Skeletal muscle satellite cell (primary cell): ENCODE measurements at regions not wholly inside any gene's neighbourhood (a gene's known extent, or its start where the extent isn't known, plus 50 kb on each side); places are given as distances from the start of the nearest gene placed in this dataset.

ENCODE experiments used
- H3K27me3 ChIP-seq: 2 replicates; pipeline ENCODE4 v1.7.0; 2013; ENCODE audit warnings: low read length; ENCODE audit not compliant: control insufficient read depth, insufficient read depth
- H3K36me3 ChIP-seq: 2 replicates; pipeline ENCODE4 v1.7.0; 2013; ENCODE audit warnings: mild to moderate bottlenecking, control low read depth, low read length; ENCODE audit not compliant: insufficient read depth
- H3K4me1 ChIP-seq: 2 replicates; pipeline ENCODE4 v1.7.0; 2013; ENCODE audit warnings: low read length; ENCODE audit not compliant: control insufficient read depth, insufficient read depth
- H3K4me2 ChIP-seq: 2 replicates; pipeline ENCODE4 v1.7.0; 2013; ENCODE audit warnings: mild to moderate bottlenecking, low read length
- H3K4me3 ChIP-seq: 2 replicates; pipeline ENCODE4 v1.7.0; 2013; ENCODE audit warnings: low read length
- H3K9ac ChIP-seq: 2 replicates; pipeline ENCODE4 v1.7.0; 2013; ENCODE audit warnings: mild to moderate bottlenecking, low read depth, low read length, moderate library complexity
- H3K9me3 ChIP-seq: replicated peaks from 2 replicates; pipeline ENCODE4 v1.7.0; 2013; ENCODE audit warnings: mild to moderate bottlenecking, control low read depth, low read length

GRCh38 chr18:2070631-2071030 is 500.7 kb downstream of the METTL4 start:
- Histone ChIP-seq H3K4me2 (no peak overlapping the region), H3K9ac (no peak overlapping the region), H3K27me3 (no peaks in the 10 kb centered on the region), H3K36me3 (no peaks in the 10 kb centered on the region), H3K4me1 (no peaks in the 10 kb centered on the region), H3K9me3 (no peaks in the 10 kb centered on the region), H3K4me3 (no peak overlapping the region)

GRCh38 chr18:2075499-2075898 is 495.8 kb downstream of the METTL4 start:
- Histone ChIP-seq H3K36me3 (no peaks in the 10 kb centered on the region), H3K4me2 (no peak overlapping the region), H3K4me3 (no peak overlapping the region), H3K27me3 (no peaks in the 10 kb centered on the region), H3K9me3 (no peaks in the 10 kb centered on the region), H3K9ac (no peak overlapping the region), H3K4me1 (no peaks in the 10 kb centered on the region)

GRCh38 chr18:2082676-2083075 is 488.6 kb downstream of the METTL4 start:
- H3K9ac ChIP-seq, result no peak overlapping the region
- H3K4me3 ChIP-seq, result no peak overlapping the region
- H3K4me2 ChIP-seq, result no peak overlapping the region

DNA sequence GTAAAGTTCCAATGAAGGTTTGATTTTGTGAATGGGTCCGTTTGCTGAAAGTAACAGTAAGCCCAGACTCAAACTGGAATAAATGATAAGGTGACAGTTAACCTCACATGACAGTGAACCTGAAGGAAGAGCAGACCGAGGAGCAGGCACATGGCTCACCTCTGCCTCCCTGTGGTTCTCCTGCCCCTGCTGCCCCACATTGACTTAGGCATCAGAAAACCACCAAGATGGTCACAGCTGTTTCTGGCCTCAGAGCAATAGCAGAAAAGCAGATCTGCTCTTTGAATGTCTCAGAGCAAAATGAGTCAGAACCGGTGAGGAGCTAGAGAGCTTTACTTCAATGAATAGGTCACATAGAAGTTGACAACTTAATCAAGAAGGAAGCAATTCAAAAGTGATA is 487.6 kb downstream of the METTL4 start:
- peaks cover 3% of the 10 kb centered on the region for H3K9me3 ChIP-seq
- no peak overlapping the region for H3K9ac ChIP-seq
- H3K4me2 ChIP-seq, result no peak overlapping the region
- H3K4me3 ChIP-seq, result no peak overlapping the region
- no peaks in the 10 kb centered on the region for H3K27me3 ChIP-seq
- no peaks in the 10 kb centered on the region for H3K36me3 ChIP-seq
- H3K4me1 ChIP-seq, result no peaks in the 10 kb centered on the region

More at GRCh38 chr18:2082676-2083075, 488.6 kb downstream of the METTL4 start:
- Histone ChIP-seq H3K36me3 (no peaks in the 10 kb centered on the region), H3K27me3 (no peaks in the 10 kb centered on the region), H3K4me1 (no peaks in the 10 kb centered on the region), H3K9me3 (peaks cover 3% of the 10 kb centered on the region)

- no peaks in the 10 kb centered on the region for H3K27me3 ChIP-seq
- no peak overlapping the region for H3K9ac ChIP-seq
- no peaks in the 10 kb centered on the region for H3K4me1 ChIP-seq
- H3K9me3 ChIP-seq, result peaks cover 3% of the 10 kb centered on the region
- no peak overlapping the region for H3K4me3 ChIP-seq
- H3K36me3 ChIP-seq, result no peaks in the 10 kb centered on the region
- no peak overlapping the region for H3K4me2 ChIP-seq
Measured at GRCh38 chr18:2086439-2086838, 484.9 kb downstream of the METTL4 start.

- no peak overlapping the region for H3K9ac ChIP-seq
- H3K27me3 ChIP-seq, result no peaks in the 10 kb centered on the region
- H3K4me1 ChIP-seq, result no peaks in the 10 kb centered on the region
- peaks cover 3% of the 10 kb centered on the region for H3K9me3 ChIP-seq
- H3K36me3 ChIP-seq, result no peaks in the 10 kb centered on the region
- H3K4me3 ChIP-seq, result no peak overlapping the region
- H3K4me2 ChIP-seq, result no peak overlapping the region
Measured at GRCh38 chr18:2087877-2088673, 483.2 kb downstream of the METTL4 start.

DNA sequence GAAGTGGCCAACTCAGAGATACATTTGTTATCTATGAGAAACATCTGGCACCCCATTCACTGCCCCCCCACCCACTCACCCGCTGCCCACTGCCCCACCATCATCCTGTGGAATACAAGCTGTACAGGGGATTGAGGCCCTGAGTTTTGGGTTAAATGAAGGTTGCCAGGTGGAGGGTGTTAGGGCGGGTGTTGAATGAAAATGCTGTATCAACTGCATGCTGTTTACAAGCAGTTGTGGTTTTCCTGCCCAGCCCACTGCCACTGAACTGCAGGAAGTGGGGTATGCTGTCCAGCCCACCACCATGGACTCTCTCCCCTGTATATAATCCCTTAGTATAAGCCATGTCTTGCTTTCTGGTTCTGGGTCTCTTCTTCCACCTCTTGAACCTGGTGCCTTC is 481.9 kb downstream of the METTL4 start:
- Histone ChIP-seq H3K27me3 (no peaks in the 10 kb centered on the region), H3K4me3 (no peak overlapping the region), H3K4me1 (no peaks in the 10 kb centered on the region), H3K9me3 (no peaks in the 10 kb centered on the region), H3K4me2 (no peak overlapping the region), H3K36me3 (no peaks in the 10 kb centered on the region), H3K9ac (no peak overlapping the region)

DNA sequence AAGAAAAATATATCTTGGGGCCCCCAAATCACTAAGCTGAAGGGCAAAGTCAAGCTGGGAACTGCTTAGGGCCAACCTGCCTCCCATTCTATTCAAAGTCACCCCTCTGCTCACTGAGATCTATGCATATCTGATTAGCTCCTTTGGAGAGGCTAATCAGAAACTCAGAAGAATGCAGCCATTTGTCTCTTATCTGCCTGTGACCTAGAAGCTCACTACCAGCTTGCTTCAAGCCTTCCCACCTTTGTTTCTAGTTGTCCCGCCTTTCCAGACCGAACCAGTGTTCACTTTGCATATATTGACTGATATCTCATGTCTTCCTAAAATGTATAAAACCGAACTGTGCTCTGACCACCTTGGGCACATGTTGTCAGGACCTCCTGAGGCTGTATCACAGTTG is 479.4 kb downstream of the METTL4 start:
- H3K9me3 ChIP-seq, result no peaks in the 10 kb centered on the region
- H3K27me3 ChIP-seq, result no peaks in the 10 kb centered on the region
- no peak overlapping the region for H3K9ac ChIP-seq
- H3K4me1 ChIP-seq, result no peaks in the 10 kb centered on the region
- H3K36me3 ChIP-seq, result no peaks in the 10 kb centered on the region
- H3K4me2 ChIP-seq, result no peak overlapping the region
- no peak overlapping the region for H3K4me3 ChIP-seq

- no peak overlapping the region for H3K9ac ChIP-seq
Measured at GRCh38 chr18:2096551-2096950, 474.8 kb downstream of the METTL4 start.

GRCh38 chr18:2100694-2101213 is 470.6 kb downstream of the METTL4 start:
- Histone ChIP-seq H3K9ac (no peak overlapping the region), H3K27me3 (no peaks in the 10 kb centered on the region), H3K9me3 (no peaks in the 10 kb centered on the region), H3K36me3 (no peaks in the 10 kb centered on the region), H3K4me2 (no peak overlapping the region), H3K4me3 (no peak overlapping the region), H3K4me1 (no peaks in the 10 kb centered on the region)

More at GRCh38 chr18:2096551-2096950, 474.8 kb downstream of the METTL4 start:
- Histone ChIP-seq H3K4me3 (no peak overlapping the region), H3K4me2 (no peak overlapping the region), H3K36me3 (no peaks in the 10 kb centered on the region), H3K27me3 (no peaks in the 10 kb centered on the region), H3K4me1 (no peaks in the 10 kb centered on the region), H3K9me3 (no peaks in the 10 kb centered on the region)

DNA sequence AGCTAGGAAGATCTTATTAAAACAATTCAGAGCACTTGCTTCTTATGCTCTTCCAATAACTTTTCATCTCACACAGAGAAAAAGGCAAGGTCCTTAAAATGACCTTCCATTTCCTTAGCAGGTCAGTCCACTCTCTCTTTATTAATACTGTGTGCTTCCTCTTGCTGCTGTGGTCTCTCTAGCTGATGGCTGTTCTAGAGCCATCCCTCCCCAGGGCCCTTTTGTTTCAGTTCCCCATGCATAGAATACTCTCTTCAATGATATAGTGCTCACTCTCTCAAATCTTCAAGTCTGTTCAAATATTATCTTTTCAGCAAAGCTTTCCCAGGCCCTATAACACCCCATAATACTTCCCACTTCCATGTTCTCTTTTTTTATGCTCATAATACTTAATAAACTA is 469.3 kb downstream of the METTL4 start:
- no peak overlapping the region for H3K4me3 ChIP-seq
- no peaks in the 10 kb centered on the region for H3K9me3 ChIP-seq
- H3K36me3 ChIP-seq, result no peaks in the 10 kb centered on the region
- no peaks in the 10 kb centered on the region for H3K4me1 ChIP-seq
- no peak overlapping the region for H3K9ac ChIP-seq
- H3K27me3 ChIP-seq, result no peaks in the 10 kb centered on the region
- H3K4me2 ChIP-seq, result no peak overlapping the region

DNA sequence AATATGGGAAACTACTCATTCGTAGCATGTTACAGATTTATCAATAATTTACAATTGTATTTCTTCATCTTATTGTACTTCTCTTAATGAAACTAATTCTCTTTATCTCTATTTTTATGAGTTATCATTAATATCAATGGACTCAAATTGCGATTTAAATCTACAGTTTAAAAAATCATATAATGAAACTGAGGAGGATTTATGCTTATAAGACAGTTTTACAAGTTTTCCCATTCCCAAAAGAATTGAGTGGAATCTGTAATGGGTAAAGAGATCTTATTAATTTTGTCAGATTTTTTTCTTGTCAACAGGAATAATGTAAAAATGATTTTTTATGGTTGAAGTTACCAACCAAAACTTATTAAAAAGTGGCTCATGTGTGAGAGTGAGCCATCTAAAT is 468.0 kb downstream of the METTL4 start:
- Histone ChIP-seq H3K9ac (no peak overlapping the region), H3K4me1 (no peaks in the 10 kb centered on the region), H3K36me3 (no peaks in the 10 kb centered on the region), H3K4me2 (no peak overlapping the region), H3K27me3 (no peaks in the 10 kb centered on the region), H3K4me3 (no peak overlapping the region), H3K9me3 (no peaks in the 10 kb centered on the region)
